H1 (cell line): ENCODE measurements at regions not wholly inside any gene's neighbourhood (a gene's known extent, or its start where the extent isn't known, plus 50 kb on each side); places are given as distances from the start of the nearest gene placed in this dataset.

ENCODE experiments used
- CTCF ChIA-PET: fragments of 300-600 bp; sonication (Branson Sonifier 250); formaldehyde crosslinking; loops from one replicate; lab custom pipeline; 2021; ENCODE audit not compliant: partially characterized antibody; lab: Charles Lee
- POLR2A ChIA-PET: fragments of 300-600 bp; sonication (Branson Sonifier 250); formaldehyde crosslinking; loops from one replicate; lab custom pipeline; 2021; ENCODE audit warnings: inconsistent platforms; ENCODE audit not compliant: partially characterized antibody; lab: Charles Lee
- DNase-seq, 2 experiments: peaks; one replicate each; pipeline versions ENCODE4 v3.0.0 to v3.0.0-alpha.2; 2010 to 2022; ENCODE audit warnings: low spot score in 2 of 2, low read depth in 1 of 2, mixed read lengths in 1 of 2
- FAIRE-seq: peaks from 2 replicates; lab custom pipeline; 2011; peaks lifted over from hg19 to GRCh38; lab: Jason Lieb, UNC
- H2AFZ ChIP-seq: 2 replicates; pipeline ENCODE4 v1.8.1; 2012; ENCODE audit warnings: low read length, inconsistent platforms
- H2AK5ac ChIP-seq: 2 replicates; pipeline ENCODE4 v1.6.1; 2013; ENCODE audit warnings: low read depth, low read length
- H2BK120ac ChIP-seq: replicated peaks from 2 replicates; pipeline ENCODE3; 2013; ENCODE audit warnings: low read depth, low read length, inconsistent platforms
- H2BK12ac ChIP-seq: 2 replicates; pipeline ENCODE4 v1.6.1; 2013; ENCODE audit warnings: low read depth, low read length
- H2BK15ac ChIP-seq: 2 replicates; pipeline ENCODE4 v1.6.1; 2013; ENCODE audit warnings: low read length
- H2BK20ac ChIP-seq: 2 replicates; pipeline ENCODE4 v1.6.1; 2013; ENCODE audit warnings: low read length
- H2BK5ac ChIP-seq: 2 replicates; pipeline ENCODE4 v1.6.1; 2013; ENCODE audit warnings: low read depth, low read length
- H3K14ac ChIP-seq: 2 replicates; pipeline ENCODE4 v1.6.1; 2013; ENCODE audit warnings: inconsistent platforms; ENCODE audit not compliant: insufficient read length
- H3K18ac ChIP-seq: 2 replicates; pipeline ENCODE4 v1.6.1; 2013; ENCODE audit warnings: low read length; ENCODE audit errors: extremely low read depth
- H3K23ac ChIP-seq: 2 replicates; pipeline ENCODE4 v1.6.1; 2013; ENCODE audit warnings: inconsistent platforms; ENCODE audit not compliant: insufficient read length
- H3K23me2 ChIP-seq: 2 replicates; pipeline ENCODE4 v1.6.1; 2013; ENCODE audit warnings: low read depth, low read length
- H3K27ac ChIP-seq: 2 replicates; pipeline ENCODE4 v1.6.1; 2011; ENCODE audit warnings: low read depth, low read length, inconsistent platforms
- H3K27me3 ChIP-seq, 4 experiments: replicated peaks in 1 of 4; 1 replicate in 1 of 4; 2 replicates in 3 of 4; pipeline versions ENCODE4 v1.6.1 to v1.8.1; 2011 to 2013; ENCODE audit warnings: low read length in 3 of 4, mild to moderate bottlenecking in 3 of 4, inconsistent platforms in 2 of 4, mixed read lengths in 2 of 4, moderate library complexity in 1 of 4; ENCODE audit not compliant: control insufficient read depth in 3 of 4, insufficient read depth in 3 of 4; ENCODE audit errors: extremely low read depth in 1 of 4
- H3K36me3 ChIP-seq, 4 experiments: 2 replicates each; pipeline versions ENCODE4 v1.6.1 to v1.8.1; 2011 to 2013; ENCODE audit warnings: mild to moderate bottlenecking in 4 of 4, low read length in 3 of 4, moderate library complexity in 2 of 4, control low read depth in 1 of 4, inconsistent platforms in 1 of 4; ENCODE audit not compliant: insufficient read depth in 4 of 4, control insufficient read depth in 2 of 4
- H3K4ac ChIP-seq: replicated peaks from 2 replicates; pipeline ENCODE3; 2013; ENCODE audit warnings: low read length, low read depth, mixed read lengths, inconsistent platforms; ENCODE audit not compliant: insufficient read length
- H3K4me1 ChIP-seq, 4 experiments: replicated peaks in 1 of 4; 1 replicate in 1 of 4; 2 replicates in 3 of 4; pipeline versions ENCODE4 v1.6.1 to v1.8.1; 2011 to 2013; ENCODE audit warnings: low read length in 3 of 4, inconsistent platforms in 2 of 4, mixed read lengths in 1 of 4; ENCODE audit not compliant: insufficient read depth in 4 of 4, control insufficient read depth in 3 of 4
- H3K4me2 ChIP-seq, 2 experiments: 2 replicates each; pipeline versions ENCODE4 v1.6.1 to v1.8.1; 2011 to 2013; ENCODE audit warnings: low read depth in 2 of 2, low read length in 2 of 2, control low read depth in 1 of 2, inconsistent platforms in 1 of 2, mild to moderate bottlenecking in 1 of 2; ENCODE audit not compliant: insufficient read depth in 1 of 2
- H3K4me3 ChIP-seq, 4 experiments: fragments of 200-600, 300-600 bp in 1 of 4; sonication (generic), shearing (Covaris generic), sonication (Bioruptor Twin) in 1 of 4; 2 replicates each; pipeline versions ENCODE4 v1.5.1 to v1.8.1; 2011 to 2016; ENCODE audit warnings: low read length in 4 of 4, low read depth in 3 of 4, control low read depth in 2 of 4, inconsistent platforms in 2 of 4, mild to moderate bottlenecking in 2 of 4, mixed read lengths in 1 of 4, moderate library complexity in 1 of 4; ENCODE audit not compliant: insufficient read depth in 2 of 4; ENCODE audit errors: extremely low read depth in 1 of 4
- H3K56ac ChIP-seq: replicated peaks from 2 replicates; pipeline ENCODE3; 2013; ENCODE audit warnings: low read depth, mild to moderate bottlenecking, mixed read lengths, low read length, inconsistent platforms; ENCODE audit not compliant: insufficient read length
- H3K79me1 ChIP-seq: 2 replicates; pipeline ENCODE4 v1.6.1; 2013; ENCODE audit warnings: low read depth, low read length, control low read depth
- H3K79me2 ChIP-seq, 2 experiments: 2 replicates each; pipeline versions ENCODE4 v1.6.1 to v1.8.1; 2012 to 2013; ENCODE audit warnings: low read length in 2 of 2, mild to moderate bottlenecking in 2 of 2, inconsistent platforms in 1 of 2; ENCODE audit not compliant: insufficient read depth in 2 of 2, control insufficient read depth in 1 of 2
- H3K9ac ChIP-seq, 4 experiments: replicated peaks in 1 of 4; 1 replicate in 1 of 4; 2 replicates in 3 of 4; pipeline versions ENCODE4 v1.6.1 to v1.8.1; 2011 to 2013; ENCODE audit warnings: low read depth in 3 of 4, low read length in 3 of 4, control low read depth in 2 of 4, mild to moderate bottlenecking in 2 of 4, moderate library complexity in 2 of 4, inconsistent platforms in 1 of 4; ENCODE audit errors: extremely low read depth in 1 of 4
- H3K9me3 ChIP-seq, 2 experiments: 2 replicates each; pipeline versions ENCODE4 v1.6.1 to v1.8.1; 2012 to 2013; ENCODE audit warnings: mild to moderate bottlenecking in 2 of 2, moderate library complexity in 2 of 2, control low read depth in 1 of 2, inconsistent platforms in 1 of 2, low read depth in 1 of 2, low read length in 1 of 2, mixed read lengths in 1 of 2; ENCODE audit not compliant: insufficient read depth in 2 of 2
- H4K20me1 ChIP-seq, 2 experiments: replicated peaks in 1 of 2; 2 replicates each; pipeline versions ENCODE3 to v1.8.1; 2011 to 2013; ENCODE audit warnings: inconsistent platforms in 2 of 2, low read length in 2 of 2, mild to moderate bottlenecking in 1 of 2; ENCODE audit not compliant: insufficient read depth in 2 of 2, control insufficient read depth in 1 of 2
- H4K5ac ChIP-seq: 2 replicates; pipeline ENCODE4 v1.6.1; 2013; ENCODE audit warnings: low read length, low read depth, mixed read lengths, inconsistent platforms; ENCODE audit not compliant: insufficient read length
- H4K8ac ChIP-seq: 2 replicates; pipeline ENCODE4 v1.8.0; 2013; ENCODE audit warnings: mild to moderate bottlenecking, moderate library complexity, low read length, inconsistent platforms; ENCODE audit not compliant: insufficient read depth; ENCODE audit errors: extremely low read depth
- H4K91ac ChIP-seq: replicated peaks from 2 replicates; pipeline ENCODE3; 2013; ENCODE audit warnings: low read length, mixed read lengths, inconsistent platforms; ENCODE audit not compliant: insufficient read length
- CEBPB ChIP-seq: IDR thresholded peaks from 2 replicates; pipeline ENCODE4 v1.6.1; 2012; ENCODE audit warnings: low read depth, low read length
- GABPA ChIP-seq: IDR thresholded peaks from 2 replicates; pipeline ENCODE4 v1.6.1; 2011; ENCODE audit warnings: mild to moderate bottlenecking, low read length, moderate library complexity, borderline replicate concordance; ENCODE audit not compliant: insufficient read depth
- JUN ChIP-seq: IDR thresholded peaks from 2 replicates; pipeline ENCODE4 v1.6.1; 2011; ENCODE audit warnings: low read depth, mild to moderate bottlenecking, improper control_type of control experiment, low read length
- KDM4A ChIP-seq: IDR thresholded peaks from one replicate; pipeline ENCODE4 v1.7.1; 2012; ENCODE audit warnings: low read depth, mild to moderate bottlenecking, moderate library complexity, low read length, inconsistent platforms; ENCODE audit not compliant: severe bottlenecking
- RFX5 ChIP-seq: IDR thresholded peaks from 2 replicates; pipeline ENCODE4 v1.6.1; 2011; ENCODE audit warnings: low read depth, low read length, improper control_type of control experiment, borderline replicate concordance
- RNF2 ChIP-seq: fragments of 200-900, 300-1000 bp; sonication (generic); IDR thresholded peaks from 2 replicates; pipeline ENCODE4 v1.7.1; 2016; ENCODE audit warnings: borderline replicate concordance, low read depth, mild to moderate bottlenecking, antibody characterized with exemption, low read length; ENCODE audit not compliant: poor library complexity, severe bottlenecking; ENCODE audit errors: missing control alignments
- SIN3A ChIP-seq, 2 experiments: IDR thresholded peaks in 1 of 2; conservative IDR thresholded peaks in 1 of 2; 2 replicates each; pipeline ENCODE4 v1.6.1; 2011 to 2012; ENCODE audit warnings: low read length in 2 of 2, improper control_type of control experiment in 1 of 2, low read depth in 1 of 2, mild to moderate bottlenecking in 1 of 2
- WGBS, 2 experiments: shearing (Covaris generic) in 1 of 2; methylation state at CpG; one replicate each; pipeline versions ENCODE4 v1.1.6 to v1.1.7; 2013 to 2015; ENCODE audit warnings: low lambda C conversion rate in 2 of 2, mixed read lengths in 2 of 2, inconsistent platforms in 1 of 2, low coverage in 1 of 2, missing lambda C conversion rate in 1 of 2; ENCODE audit not compliant: insufficient replicate concordance in 2 of 2, insufficient coverage in 1 of 2, insufficient read length in 1 of 2; ENCODE audit errors: extremely low coverage in 1 of 2, missing lambda C conversion rate in 1 of 2; 5-methylcytosine and 5-hydroxymethylcytosine counted together

- Histone ChIP-seq H3K27me3 (no peaks in the 10 kb centered on the region), H4K8ac (no peak overlapping the region), H3K23me2 (peaks cover 4% of the 10 kb centered on the region; the same call in 1 of the 2 replicates), H2AK5ac (no peak overlapping the region), H2BK5ac (no peak overlapping the region), H3K9me3 (no peaks in the 10 kb centered on the region), H3K4me3 (no peak overlapping the region), H4K20me1 (peaks cover 0 to 3% of the 10 kb centered on the region in 2 experiments), H3K14ac (no peak overlapping the region), H3K18ac (no peak overlapping the region), H3K79me2 (no peaks in the 10 kb centered on the region), H3K56ac (no peak overlapping the region), H3K9ac (no peak overlapping the region), H2BK120ac (no peak overlapping the region), H4K91ac (no peak overlapping the region), H3K4me1 (peaks cover 6 to 35% (median 23%) of the 10 kb centered on the region in 4 experiments), H2BK12ac (no peak overlapping the region), H3K4me2 (no peak overlapping the region), H3K27ac (no peak overlapping the region), H3K36me3 (no peaks in the 10 kb centered on the region), H3K4ac (no peak overlapping the region), H2BK20ac (no peak overlapping the region), H4K5ac (no peak overlapping the region), H2AFZ (no peak overlapping the region), H3K23ac (no peak overlapping the region), H3K79me1 (no peaks in the 10 kb centered on the region), H2BK15ac (no peak overlapping the region)
- WGBS, 2 experiments: 86% methylated on average over 3 of the region's 3 CpGs; no CpG with 5 or more reads in 1 of the 2 experiments
- POLR2A ChIA-PET: interaction anchor here (1.0 to 1.9 kb wide), 2 partner anchors 9 to 236 kb away, joined by 3 to 8 read pairs; partner anchors contain the start of gene STK33
- TF ChIP-seq RFX5 (no peak), RNF2 (no peak), GABPA (no peak), JUN (no peak), SIN3A (conservative IDR thresholded peaks at IDR 0.05 in 1 of 2, IDR thresholded peaks at IDR 0.05 in 1 of 2; ENCODE audit: low read depth in 1 of 2, low read length in 2 of 2) (no peak), KDM4A (no peak), CEBPB (no peak)
- FAIRE-seq (no peak), DNase-seq (no peak)
- CTCF ChIA-PET: interaction anchor here (0.9 to 1.6 kb wide), 3 partner anchors 9 to 40 kb away, joined by 3 to 8 read pairs (median 5); no protein-coding TSS in a partner anchor
Measured at GRCh38 chr11:8830641-8831040, 80.3 kb upstream of the AKIP1 start.
